Stimulated activated naive B cell treated with anti-CD40 and anti-IgM and Interleukin-4, amounts not matched to agents 10 μg/mL and 1 μg/mL and 100 μg/mL, for 72 hours (primary cell): ENCODE measurements at regions not wholly inside any gene's neighbourhood (a gene's known extent, or its start where the extent isn't known, plus 50 kb on each side); places are given as distances from the start of the nearest gene placed in this dataset.

Experiments
- ATAC-seq, 2 donors: fragments of 150-1000 bp; cut with Tn5 transposase; replicated peaks; 2 replicates each; pipeline ENCODE4 v1.10.0; 2021; ENCODE audit warnings: moderate library complexity in 1 of 2
- DNase-seq: peaks from one replicate; pipeline ENCODE4 v3.0.0; 2021
- H3K27ac Mint-ChIP-seq: one replicate; pipeline ENCODE4 v1.8.0; 2022; ENCODE audit warnings: mild to moderate bottlenecking, mixed read lengths
- H3K27me3 Mint-ChIP-seq, 2 donors: one replicate each; pipeline ENCODE4 v1.8.0; 2022; ENCODE audit warnings: mixed read lengths in 2 of 2
- H3K36me3 Mint-ChIP-seq, 2 donors: one replicate each; pipeline ENCODE4 v1.8.0; 2022; ENCODE audit warnings: mixed read lengths in 2 of 2, mild to moderate bottlenecking in 1 of 2
- H3K4me1 Mint-ChIP-seq, 2 donors: one replicate each; pipeline ENCODE4 v1.8.0; 2022; ENCODE audit warnings: mixed read lengths in 2 of 2, mild to moderate bottlenecking in 1 of 2
- H3K4me3 Mint-ChIP-seq, 2 donors: one replicate each; pipeline ENCODE4 v1.8.0; 2022; ENCODE audit warnings: mild to moderate bottlenecking in 2 of 2, mixed read lengths in 2 of 2, moderate library complexity in 1 of 2
- H3K9me3 Mint-ChIP-seq, 2 donors: one replicate each; pipeline ENCODE4 v1.8.0; 2022; ENCODE audit warnings: mixed read lengths in 2 of 2, mild to moderate bottlenecking in 1 of 2

DNA sequence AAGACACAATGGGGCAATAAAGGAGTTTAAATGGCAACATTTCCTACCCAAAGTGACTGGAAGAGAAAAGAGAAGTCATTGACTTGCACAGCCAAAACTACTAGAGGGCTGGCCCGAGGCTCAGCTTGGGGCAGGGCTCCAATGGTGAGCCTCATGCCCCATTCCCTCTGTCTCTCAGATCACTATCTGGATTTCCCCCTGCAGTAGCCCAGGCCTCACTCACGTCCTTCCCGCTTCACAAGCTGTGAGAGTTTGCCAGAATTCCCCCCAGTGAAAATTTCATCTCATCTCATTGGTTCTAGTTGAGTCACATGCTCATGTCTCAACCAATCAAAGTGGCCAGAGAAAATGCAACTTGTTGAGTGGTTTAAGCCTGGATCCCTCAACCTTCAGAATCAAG lies 181.3 kb downstream of the WDR11 start:
- Mint-ChIP-seq H3K4me1 (no peaks in the 10 kb centered on the region), H3K27me3 (no peaks in the 10 kb centered on the region), H3K27ac (no peak overlapping the region), H3K36me3 (no peaks in the 10 kb centered on the region), H3K9me3 (peaks cover 0 to 3% of the 10 kb centered on the region in 2 donors), H3K4me3 (no peak overlapping the region)
- ATAC-seq: no peak
- no peak for DNase-seq

DNA sequence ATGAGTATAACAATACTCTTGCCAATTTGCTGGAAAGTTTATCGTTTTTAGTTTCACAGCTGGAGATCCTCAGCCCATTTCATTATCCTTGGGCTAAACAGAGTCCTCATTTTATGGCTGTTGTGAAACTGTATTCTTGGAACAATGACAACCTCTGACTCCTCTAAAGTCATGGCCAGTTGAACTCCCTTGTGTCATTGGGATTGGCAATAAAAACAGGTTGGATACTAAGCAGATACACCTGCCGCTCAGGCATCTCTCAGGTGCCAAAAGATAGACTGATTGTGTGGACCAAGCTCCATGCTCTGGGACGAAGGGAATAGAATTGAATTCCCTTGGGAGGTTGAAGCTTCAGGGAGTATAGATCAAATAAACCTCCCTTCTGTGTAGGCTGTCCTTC lies 182.2 kb downstream of the WDR11 start:
- Mint-ChIP-seq H3K27me3 (no peaks in the 10 kb centered on the region), H3K4me3 (no peak overlapping the region), H3K9me3 (peaks cover 0 to 3% of the 10 kb centered on the region in 2 donors), H3K27ac (no peak overlapping the region), H3K4me1 (no peaks in the 10 kb centered on the region), H3K36me3 (no peaks in the 10 kb centered on the region)
- DNase-seq: no peak
- no peak for ATAC-seq

DNA sequence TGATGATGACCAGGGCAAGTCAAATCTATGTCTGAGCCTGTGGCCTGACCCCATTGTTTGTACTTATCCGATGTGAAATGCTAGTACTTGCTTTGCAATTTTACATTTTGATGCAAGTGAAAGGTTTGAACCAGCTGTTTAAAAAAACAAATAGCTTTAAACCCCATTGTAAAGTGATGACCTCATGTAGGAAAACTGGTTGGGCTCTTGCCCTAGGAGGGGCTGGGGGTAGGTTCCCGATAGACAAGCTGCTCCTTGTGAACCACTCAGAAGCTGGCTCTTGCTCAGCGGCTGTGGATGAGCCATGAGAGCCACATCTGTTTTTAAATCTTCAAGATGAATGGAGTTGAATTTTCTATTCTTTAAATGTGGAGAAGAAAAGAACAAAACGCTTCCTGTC lies 185.3 kb downstream of the WDR11 start:
- Mint-ChIP-seq H3K9me3 (peaks cover 0 to 4% of the 10 kb centered on the region in 2 donors), H3K27ac (no peak overlapping the region), H3K4me3 (no peak overlapping the region), H3K27me3 (peaks cover 0 to 4% of the 10 kb centered on the region in 2 donors), H3K36me3 (no peaks in the 10 kb centered on the region), H3K4me1 (no peaks in the 10 kb centered on the region)
- DNase-seq (no peak), ATAC-seq (no peak)

DNA sequence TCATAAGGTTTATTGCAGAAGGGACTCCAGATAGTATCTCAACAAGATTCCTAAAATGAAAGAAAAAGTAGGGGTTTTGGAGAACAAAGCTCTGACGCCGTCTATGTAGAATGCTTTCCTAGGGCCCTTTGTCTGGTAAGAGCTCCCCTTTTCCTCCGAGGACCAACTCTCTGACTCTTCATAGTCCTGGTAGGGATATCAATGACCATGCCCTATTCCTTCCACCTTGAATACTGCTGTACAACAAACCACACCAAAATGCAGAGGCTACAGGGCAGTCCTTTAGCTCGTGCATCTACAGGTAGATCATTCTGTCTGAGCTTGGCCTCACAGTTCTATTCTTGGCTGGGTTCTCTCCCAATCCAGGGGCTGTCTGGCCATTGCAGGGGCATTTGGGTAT lies 190.3 kb downstream of the WDR11 start:
- H3K4me1 Mint-ChIP-seq: no peaks in the 10 kb centered on the region
- H3K27me3 Mint-ChIP-seq: peaks cover 0 to 4% of the 10 kb centered on the region in 2 donors
- no peak overlapping the region for H3K4me3 Mint-ChIP-seq
- no peaks in the 10 kb centered on the region for H3K36me3 Mint-ChIP-seq
- ATAC-seq (no peak), DNase-seq (no peak)
- H3K9me3 Mint-ChIP-seq: peaks cover 0 to 1% of the 10 kb centered on the region in 2 donors
- H3K27ac Mint-ChIP-seq: no peak overlapping the region

DNA sequence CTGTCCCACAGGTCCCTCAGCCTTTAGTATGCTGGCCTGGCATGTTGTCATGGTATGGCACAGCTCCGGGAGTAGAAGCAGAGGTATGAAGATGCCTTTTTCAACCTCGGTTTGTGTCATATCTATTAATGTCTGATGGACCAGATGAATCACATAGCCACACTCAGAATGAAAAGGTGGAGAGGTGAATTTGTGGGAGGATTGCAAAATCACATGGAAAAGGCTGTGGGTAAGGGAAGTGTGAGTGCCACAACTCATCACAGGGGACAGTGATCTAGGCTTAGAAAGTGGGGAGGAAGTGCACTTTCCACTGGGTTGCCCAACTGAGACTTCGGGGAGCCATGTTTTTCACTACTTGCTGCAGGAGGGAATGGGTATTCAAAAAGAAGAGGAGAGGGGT lies 190.7 kb downstream of the WDR11 start:
- peaks cover 0 to 1% of the 10 kb centered on the region in 2 donors for H3K9me3 Mint-ChIP-seq
- no peaks in the 10 kb centered on the region for H3K4me1 Mint-ChIP-seq
- H3K36me3 Mint-ChIP-seq: no peaks in the 10 kb centered on the region
- ATAC-seq: no peak
- H3K27ac Mint-ChIP-seq: no peak overlapping the region
- peaks cover 0 to 4% of the 10 kb centered on the region in 2 donors for H3K27me3 Mint-ChIP-seq
- no peak for DNase-seq
- H3K4me3 Mint-ChIP-seq: no peak overlapping the region

DNA sequence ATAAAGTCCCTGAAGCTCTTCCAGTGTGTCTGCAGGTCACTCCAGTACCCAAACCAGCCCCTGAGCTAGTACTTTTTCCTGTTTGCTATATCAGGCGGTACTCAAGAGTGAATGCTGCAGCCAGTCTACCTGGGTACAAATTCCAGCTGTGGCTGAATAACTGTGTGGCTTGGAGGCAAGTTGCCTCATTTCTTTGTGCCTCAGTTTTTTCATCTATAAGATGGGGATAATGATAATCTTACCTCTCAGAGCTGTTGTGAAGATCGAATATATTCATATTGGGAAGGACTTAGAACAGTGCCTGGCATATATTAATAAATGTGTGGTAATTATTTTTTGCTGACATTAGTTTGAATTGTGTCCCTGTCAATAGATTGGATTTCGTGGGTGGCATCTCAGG lies 191.2 kb downstream of the WDR11 start:
- Mint-ChIP-seq H3K27ac (no peak overlapping the region), H3K36me3 (no peaks in the 10 kb centered on the region), H3K27me3 (peaks cover 0 to 4% of the 10 kb centered on the region in 2 donors), H3K9me3 (peaks cover 0 to 1% of the 10 kb centered on the region in 2 donors), H3K4me3 (no peak overlapping the region), H3K4me1 (no peaks in the 10 kb centered on the region)
- DNase-seq (no peak), ATAC-seq (no peak)

DNA sequence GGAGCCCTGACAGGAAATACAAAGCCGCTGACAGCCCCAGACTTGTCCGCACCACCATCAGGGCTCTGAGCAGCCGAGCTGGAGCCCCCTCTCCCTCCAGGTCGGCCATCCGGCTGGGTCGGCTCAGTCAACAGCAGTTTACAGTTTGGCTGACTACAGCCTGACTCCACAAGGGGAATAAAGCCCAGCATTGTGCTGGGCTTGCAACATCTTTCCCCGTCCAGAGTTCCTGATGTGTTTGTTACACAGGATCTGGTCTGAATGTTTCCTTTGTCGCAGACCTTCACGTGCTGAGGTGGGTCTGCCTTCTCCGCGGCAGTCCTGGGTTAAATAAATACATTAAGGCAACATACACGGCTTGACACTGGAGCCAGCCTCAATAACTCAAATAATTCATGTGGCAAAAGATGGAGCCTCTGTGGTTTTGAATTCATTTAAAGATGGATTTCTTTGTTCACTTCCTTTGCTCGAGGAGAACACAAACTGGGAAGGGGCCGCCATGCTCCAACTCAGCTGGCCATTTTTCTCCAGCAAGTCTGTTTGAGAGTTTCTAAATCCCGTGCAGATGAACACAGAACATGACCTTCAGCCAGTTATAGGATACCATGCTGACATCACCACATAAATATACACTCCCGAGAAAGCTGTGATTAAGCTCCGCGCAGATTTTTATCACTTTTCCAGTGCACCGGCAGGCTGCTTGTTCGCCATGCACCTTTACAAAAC lies 192.1 kb downstream of the WDR11 start:
- Mint-ChIP-seq H3K36me3 (no peaks in the 10 kb centered on the region), H3K4me1 (no peaks in the 10 kb centered on the region), H3K27me3 (peaks cover 0 to 4% of the 10 kb centered on the region in 2 donors), H3K9me3 (peaks cover 1 to 4% of the 10 kb centered on the region in 2 donors), H3K4me3 (no peak overlapping the region), H3K27ac (no peak overlapping the region)
- DNase-seq (no peak), ATAC-seq (no peak)

DNA sequence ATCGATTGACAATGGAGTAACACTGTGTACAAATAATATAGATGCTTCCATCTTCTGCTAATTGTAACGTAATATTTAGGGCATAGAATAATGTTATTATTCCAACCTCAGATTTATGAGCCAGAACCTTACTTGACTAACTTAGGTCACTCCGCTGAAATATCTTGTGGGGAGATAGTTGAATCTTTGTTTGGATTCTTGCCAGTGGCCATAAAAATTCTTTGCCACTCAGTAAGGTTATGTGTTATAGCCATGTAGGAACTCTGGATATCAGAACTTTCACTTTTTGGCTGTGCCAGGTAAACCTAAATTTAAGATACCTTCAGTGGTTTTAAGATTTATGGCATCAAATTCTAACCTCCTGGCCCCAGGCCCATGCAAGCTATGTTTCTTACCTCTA lies 197.6 kb downstream of the WDR11 start:
- no peak for DNase-seq
- no peak overlapping the region for H3K27ac Mint-ChIP-seq
- ATAC-seq: no peak
- H3K4me3 Mint-ChIP-seq: no peak overlapping the region
- peaks cover 0 to 4% of the 10 kb centered on the region in 2 donors for H3K9me3 Mint-ChIP-seq
- no peaks in the 10 kb centered on the region for H3K27me3 Mint-ChIP-seq
- H3K36me3 Mint-ChIP-seq: no peaks in the 10 kb centered on the region
- no peaks in the 10 kb centered on the region for H3K4me1 Mint-ChIP-seq

DNA sequence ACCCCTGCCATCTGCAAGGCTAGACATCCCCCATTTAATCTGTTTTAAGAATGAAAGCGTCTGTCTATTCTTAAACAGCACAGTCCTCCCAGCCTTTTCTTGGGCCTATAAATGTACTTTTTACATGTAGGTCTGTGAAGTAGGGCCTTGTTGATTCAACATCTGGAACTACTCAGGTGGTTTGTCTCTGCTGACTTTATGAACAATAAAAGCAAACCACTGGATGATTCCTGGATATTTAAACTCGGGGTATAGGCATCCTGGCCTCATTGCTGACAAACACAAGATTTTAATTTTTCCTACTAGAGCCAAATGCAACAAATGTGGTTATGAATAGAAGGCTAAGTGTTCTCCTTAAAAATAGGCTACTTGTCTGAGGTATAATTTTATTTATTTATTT lies 198.3 kb downstream of the WDR11 start:
- Mint-ChIP-seq H3K36me3 (no peaks in the 10 kb centered on the region), H3K4me1 (no peaks in the 10 kb centered on the region), H3K9me3 (peaks cover 0 to 4% of the 10 kb centered on the region in 2 donors), H3K4me3 (no peak overlapping the region), H3K27ac (no peak overlapping the region), H3K27me3 (no peaks in the 10 kb centered on the region)
- no peak for DNase-seq
- no peak for ATAC-seq

DNA sequence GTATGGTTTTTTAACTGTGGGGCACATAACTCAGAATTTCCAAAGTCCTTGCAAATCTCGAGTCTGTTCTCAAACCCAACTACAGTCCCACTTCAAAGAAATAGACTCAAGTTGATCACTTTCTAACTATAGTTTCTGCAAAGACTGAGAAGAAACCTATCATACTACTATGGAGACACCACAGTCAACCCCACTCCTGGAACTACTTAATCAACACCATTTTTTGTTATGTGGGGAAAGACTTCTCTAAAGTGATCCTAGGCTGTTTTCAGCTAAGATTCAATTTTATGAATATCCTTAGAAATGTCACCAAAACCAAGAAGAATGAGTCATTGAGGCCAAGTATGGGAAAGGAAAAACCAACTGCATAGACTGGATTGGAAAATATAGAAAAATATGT lies 198.8 kb downstream of the WDR11 start:
- H3K4me1 Mint-ChIP-seq: no peaks in the 10 kb centered on the region
- H3K27me3 Mint-ChIP-seq: no peaks in the 10 kb centered on the region
- no peak overlapping the region for H3K4me3 Mint-ChIP-seq
- ATAC-seq (no peak), DNase-seq (no peak)
- no peaks in the 10 kb centered on the region for H3K36me3 Mint-ChIP-seq
- H3K9me3 Mint-ChIP-seq: peaks cover 0 to 4% of the 10 kb centered on the region in 2 donors
- no peak overlapping the region for H3K27ac Mint-ChIP-seq

DNA sequence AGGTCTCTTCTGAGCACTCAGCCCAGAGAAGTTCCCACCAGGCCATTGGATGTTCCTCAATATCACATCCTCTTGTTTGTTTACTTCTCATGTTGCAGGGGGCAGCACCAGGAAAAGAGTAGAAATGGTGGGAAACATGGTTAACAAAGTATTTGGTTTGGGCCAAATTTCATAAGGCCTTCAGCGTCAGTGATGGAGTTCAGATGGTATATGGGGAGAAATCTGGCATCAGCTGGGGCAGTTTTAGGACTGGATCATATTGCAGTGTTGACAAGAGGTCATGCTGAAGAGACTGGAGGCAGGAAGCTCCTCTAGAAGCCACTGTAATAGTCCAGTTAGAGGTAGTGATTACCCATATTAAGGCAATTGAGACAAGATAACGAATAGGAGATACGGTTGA lies 200.0 kb downstream of the WDR11 start:
- Mint-ChIP-seq H3K27ac (no peak overlapping the region), H3K9me3 (peaks cover 0 to 4% of the 10 kb centered on the region in 2 donors), H3K27me3 (no peaks in the 10 kb centered on the region), H3K36me3 (no peaks in the 10 kb centered on the region), H3K4me1 (no peaks in the 10 kb centered on the region), H3K4me3 (no peak overlapping the region)
- no peak for DNase-seq
- no peak for ATAC-seq

DNA sequence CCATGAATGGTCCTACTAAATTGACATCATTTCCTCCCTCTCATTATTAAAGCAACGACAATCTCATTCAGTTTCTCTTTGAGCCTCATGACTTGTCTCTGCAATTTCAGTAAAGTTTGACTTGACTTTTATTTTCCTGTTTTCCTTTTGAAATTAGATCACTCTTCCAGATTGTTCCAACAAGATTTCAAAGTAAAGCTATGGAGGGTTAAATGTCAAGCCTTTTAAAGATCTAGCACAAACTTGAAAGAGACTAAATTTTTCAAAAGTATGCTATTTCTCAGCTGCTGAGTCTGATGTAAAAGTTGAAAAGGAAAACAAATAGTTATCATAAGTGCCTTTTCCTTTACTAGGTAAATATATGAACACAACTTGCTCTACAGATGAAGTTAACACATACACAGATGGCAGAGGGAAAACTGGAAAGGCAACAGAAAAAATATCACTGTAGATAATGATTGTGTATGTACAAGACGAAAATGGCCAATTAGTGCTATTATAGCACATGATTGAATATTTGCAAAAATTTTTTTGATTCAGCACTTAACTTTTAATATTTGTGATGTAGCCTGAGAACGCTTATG lies 200.6 kb downstream of the WDR11 start:
- peaks cover 0 to 5% of the 10 kb centered on the region in 2 donors for H3K27me3 Mint-ChIP-seq
- H3K36me3 Mint-ChIP-seq: no peaks in the 10 kb centered on the region
- no peak for ATAC-seq
- H3K9me3 Mint-ChIP-seq: peaks cover 0 to 4% of the 10 kb centered on the region in 2 donors
- H3K27ac Mint-ChIP-seq: no peak overlapping the region
- no peaks in the 10 kb centered on the region for H3K4me1 Mint-ChIP-seq
- H3K4me3 Mint-ChIP-seq: no peak overlapping the region
- DNase-seq: no peak

DNA sequence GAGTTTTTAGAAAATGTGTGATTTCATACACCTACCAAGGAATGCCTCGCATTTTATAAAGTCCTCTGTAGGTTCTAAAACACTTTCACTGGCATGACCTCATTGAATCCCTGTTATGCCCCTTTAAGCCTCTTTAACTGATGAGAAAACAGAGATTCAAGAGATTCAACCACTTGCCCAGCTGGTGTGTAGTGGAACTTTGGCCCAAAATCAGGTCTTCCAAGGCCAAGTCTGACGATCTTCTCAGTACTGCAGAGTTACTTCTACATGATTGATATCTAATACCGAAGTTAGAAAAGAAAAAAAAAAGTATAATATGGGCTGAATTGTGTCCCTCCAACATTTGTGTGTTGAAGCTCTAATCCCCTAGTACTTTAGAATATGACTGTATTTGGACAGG lies 202.0 kb downstream of the WDR11 start:
- Mint-ChIP-seq H3K4me3 (no peak overlapping the region), H3K9me3 (peaks cover 0 to under 1% of the 10 kb centered on the region in 2 donors), H3K27ac (no peak overlapping the region), H3K36me3 (no peaks in the 10 kb centered on the region), H3K4me1 (no peaks in the 10 kb centered on the region), H3K27me3 (peaks cover 0 to 6% of the 10 kb centered on the region in 2 donors)
- DNase-seq (no peak), ATAC-seq (no peak)

DNA sequence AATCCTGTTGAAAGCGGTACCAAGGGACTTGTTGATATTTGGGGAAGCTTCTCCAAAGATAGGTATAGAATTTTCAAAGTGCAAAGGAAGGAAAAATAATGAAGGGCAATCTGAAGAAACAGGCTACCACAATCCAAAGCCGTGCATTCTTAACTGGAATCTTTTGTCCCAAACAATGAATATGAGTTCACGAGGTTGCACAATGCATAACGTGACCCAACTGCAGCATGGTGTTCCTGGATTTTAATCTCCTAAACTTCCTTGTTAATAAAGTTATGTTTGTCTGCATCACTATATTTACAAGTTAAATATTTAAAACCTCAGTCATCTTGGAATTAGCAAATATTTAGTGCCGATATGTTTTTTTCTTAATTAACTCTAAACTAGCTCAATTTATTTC lies 203.7 kb downstream of the WDR11 start:
- no peak for ATAC-seq
- Mint-ChIP-seq H3K27ac (no peak overlapping the region), H3K9me3 (peaks cover 0 to 1% of the 10 kb centered on the region in 2 donors), H3K36me3 (no peaks in the 10 kb centered on the region), H3K4me1 (no peaks in the 10 kb centered on the region), H3K27me3 (peaks cover 6 to 12% of the 10 kb centered on the region in 2 donors), H3K4me3 (no peak overlapping the region)
- no peak for DNase-seq

DNA sequence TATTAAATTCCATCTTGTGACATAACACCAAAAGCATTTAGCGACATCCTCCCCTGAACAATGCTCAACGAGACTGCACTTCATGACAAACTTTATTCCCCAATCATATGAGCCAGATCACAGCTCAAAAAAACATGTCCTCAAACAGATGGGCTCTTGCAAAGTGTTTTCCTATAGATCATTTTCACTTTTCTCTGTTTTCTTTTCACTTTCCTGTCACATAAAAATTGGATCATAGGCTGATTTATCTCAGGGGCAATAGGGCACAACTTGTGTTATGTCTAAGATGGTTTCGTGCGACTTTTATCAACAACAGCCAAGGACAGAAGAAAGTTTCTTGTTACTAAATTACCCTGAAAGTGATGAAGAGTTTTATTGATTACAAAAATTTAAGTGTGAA lies 206.1 kb downstream of the WDR11 start:
- Mint-ChIP-seq H3K27me3 (peaks cover 6 to 12% of the 10 kb centered on the region in 2 donors), H3K36me3 (no peaks in the 10 kb centered on the region), H3K9me3 (peaks cover 0 to 1% of the 10 kb centered on the region in 2 donors), H3K4me3 (no peak overlapping the region), H3K4me1 (no peaks in the 10 kb centered on the region), H3K27ac (no peak overlapping the region)
- no peak for DNase-seq
- no peak for ATAC-seq
